ENCODE measurements at regions not wholly inside any gene's neighbourhood (a gene's known extent, or its start where the extent isn't known, plus 50 kb on each side); places are given as distances from the start of the nearest gene placed in this dataset.

GRCh38 chr5:38765399-38765861, 80.4 kb upstream of the OSMR start:
- no peak overlapping the region for H2BK15ac ChIP-seq (ENCODE audit: low read depth, low read length)
- H3K27me3 ChIP-seq (ENCODE audit: insufficient read depth, low read length) = no peaks in the 10 kb centered on the region
- H3K27ac ChIP-seq (ENCODE audit: insufficient read length, low read depth, low read length) = no peak overlapping the region
- peaks cover 9% of the 10 kb centered on the region for H3K9me3 ChIP-seq (ENCODE audit: control insufficient read depth, low read depth, low read length)
- Mint-ChIP-seq H3K9me3 (peaks cover 14 to 15% of the 10 kb centered on the region in 2 experiments), H3K4me3 (no peak overlapping the region), H3K36me3 (ENCODE audit: insufficient read depth in 1 of 3, low read depth in 3 of 3) (peaks cover 0 to 12% (median 10%) of the 10 kb centered on the region in 3 experiments; a peak in 5 of 7 replicates), H3K27ac (no peak overlapping the region), H3K27me3 (ENCODE audit: low read depth) (no peaks in the 10 kb centered on the region), H3K4me1 (no peaks in the 10 kb centered on the region)
- H2BK12ac ChIP-seq (ENCODE audit: insufficient read length, low read depth, low read length) = no peak overlapping the region
- H4K20me1 ChIP-seq (ENCODE audit: control insufficient read depth, insufficient read depth, insufficient read length) = no peaks in the 10 kb centered on the region
- H3K18ac ChIP-seq (ENCODE audit: insufficient read length, low read depth, low read length) = no peak overlapping the region
- DNase-seq = no peak
- no peak overlapping the region for H3K9ac ChIP-seq (ENCODE audit: extremely low read depth, insufficient read length, low read length)
- no peaks in the 10 kb centered on the region for H3K23me2 ChIP-seq (ENCODE audit: insufficient read length, low read depth, low read length, poor library complexity, severe bottlenecking)
- no peak overlapping the region for H4K5ac ChIP-seq (ENCODE audit: insufficient read length, low read depth, low read length)
- no peak overlapping the region for H4K91ac ChIP-seq (ENCODE audit: insufficient read length, low read depth, low read length)
- TF ChIP-seq, protein P1, sequence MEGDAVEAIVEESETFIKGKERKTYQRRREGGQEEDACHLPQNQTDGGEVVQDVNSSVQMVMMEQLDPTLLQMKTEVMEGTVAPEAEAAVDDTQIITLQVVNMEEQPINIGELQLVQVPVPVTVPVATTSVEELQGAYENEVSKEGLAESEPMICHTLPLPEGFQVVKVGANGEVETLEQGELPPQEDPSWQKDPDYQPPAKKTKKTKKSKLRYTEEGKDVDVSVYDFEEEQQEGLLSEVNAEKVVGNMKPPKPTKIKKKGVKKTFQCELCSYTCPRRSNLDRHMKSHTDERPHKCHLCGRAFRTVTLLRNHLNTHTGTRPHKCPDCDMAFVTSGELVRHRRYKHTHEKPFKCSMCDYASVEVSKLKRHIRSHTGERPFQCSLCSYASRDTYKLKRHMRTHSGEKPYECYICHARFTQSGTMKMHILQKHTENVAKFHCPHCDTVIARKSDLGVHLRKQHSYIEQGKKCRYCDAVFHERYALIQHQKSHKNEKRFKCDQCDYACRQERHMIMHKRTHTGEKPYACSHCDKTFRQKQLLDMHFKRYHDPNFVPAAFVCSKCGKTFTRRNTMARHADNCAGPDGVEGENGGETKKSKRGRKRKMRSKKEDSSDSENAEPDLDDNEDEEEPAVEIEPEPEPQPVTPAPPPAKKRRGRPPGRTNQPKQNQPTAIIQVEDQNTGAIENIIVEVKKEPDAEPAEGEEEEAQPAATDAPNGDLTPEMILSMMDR (conservative IDR thresholded peaks at IDR 0.05) = no peak
- no peak overlapping the region for H3K14ac ChIP-seq (ENCODE audit: insufficient read depth, low read length)
- H3K79me2 ChIP-seq (ENCODE audit: insufficient read depth, low read length) = no peaks in the 10 kb centered on the region
- no peak overlapping the region for H3T11ph ChIP-seq (ENCODE audit: low read length)
- H2BK5ac ChIP-seq (ENCODE audit: insufficient read length, low read length) = no peak overlapping the region
- no peak overlapping the region for H3K4ac ChIP-seq (ENCODE audit: low read depth, low read length)
- no peak overlapping the region for H2AFZ ChIP-seq (ENCODE audit: low read length)
- no peak overlapping the region for H3K4me2 ChIP-seq (ENCODE audit: insufficient read depth, insufficient read length, low read length)
- H2BK20ac ChIP-seq (ENCODE audit: low read depth, low read length, poor library complexity, severe bottlenecking) = no peak overlapping the region
- H3K4me1 ChIP-seq (ENCODE audit: insufficient read depth, low read length) = no peaks in the 10 kb centered on the region
- H4K8ac ChIP-seq (replicated peaks; ENCODE audit: insufficient read length, low read depth, low read length) = no peak overlapping the region
- no peak overlapping the region for H3K56ac ChIP-seq (ENCODE audit: insufficient read length, low read depth, low read length)
- H3K23ac ChIP-seq (ENCODE audit: insufficient read length, low read depth, low read length) = no peak overlapping the region
- no peak overlapping the region for H2BK120ac ChIP-seq (ENCODE audit: low read depth, low read length, poor library complexity, severe bottlenecking)
- no peaks in the 10 kb centered on the region for H3K79me1 ChIP-seq (ENCODE audit: insufficient read depth, low read depth, low read length, poor library complexity, severe bottlenecking)
- no peak overlapping the region for H2AK5ac ChIP-seq (ENCODE audit: insufficient read length, low read length)
- no CpG with 5 or more reads among the region's 5 CpGs for WGBS (ENCODE audit: extremely low coverage, insufficient read length, low lambda C conversion rate)

Data from H9 (cell line).